ENCODE measurements at regions not wholly inside any gene's neighbourhood (a gene's known extent, or its start where the extent isn't known, plus 50 kb on each side); places are given as distances from the start of the nearest gene placed in this dataset.

DNA sequence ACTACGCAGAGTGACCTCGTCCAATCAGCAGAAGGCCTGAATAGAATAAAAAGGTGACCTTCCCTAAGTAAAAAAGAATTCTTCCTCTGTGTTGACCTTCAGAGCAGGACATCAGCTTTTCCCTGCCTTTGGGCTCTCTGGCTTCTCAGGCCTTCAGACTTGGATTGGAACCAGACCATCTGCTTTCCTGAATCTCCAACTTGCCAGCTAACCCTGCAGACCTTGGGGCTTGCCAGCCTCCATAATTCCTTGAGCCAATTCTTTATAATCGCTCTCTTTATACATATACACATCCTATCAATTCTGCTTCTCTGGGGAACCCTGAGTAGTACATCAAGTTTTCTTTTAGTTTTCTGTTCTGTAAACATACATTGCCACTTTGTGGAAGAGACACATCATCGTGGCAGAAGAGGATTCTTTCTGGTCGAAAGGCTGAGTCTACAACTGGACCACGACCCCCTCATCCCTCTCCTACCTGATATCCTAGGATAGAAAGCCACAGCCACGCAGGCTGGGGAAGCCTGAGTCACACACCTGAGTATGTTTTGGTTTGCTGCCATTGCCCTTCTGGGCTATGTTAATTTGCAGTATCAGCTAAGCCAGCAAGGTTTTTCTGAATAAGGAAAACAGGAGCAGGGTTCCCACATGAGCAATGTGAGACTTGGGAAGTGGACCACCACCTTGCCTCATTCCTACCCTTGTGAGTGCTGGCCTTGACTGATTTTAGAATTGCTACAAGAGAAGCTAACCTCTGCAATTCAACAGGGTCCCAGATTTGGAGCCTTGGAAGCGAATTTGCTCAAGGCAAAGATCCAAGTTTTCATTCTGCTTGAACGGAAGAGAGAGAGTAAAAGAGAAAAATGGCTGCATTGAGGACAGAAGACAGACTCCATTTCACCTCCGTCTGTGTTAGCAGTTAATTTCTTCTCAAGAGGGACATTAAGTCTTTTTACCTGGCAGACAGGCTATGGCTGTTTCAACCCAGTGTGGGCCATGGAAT, 445.2 kb upstream of the FZD8 start:
- TF ChIP-seq, protein P1, sequence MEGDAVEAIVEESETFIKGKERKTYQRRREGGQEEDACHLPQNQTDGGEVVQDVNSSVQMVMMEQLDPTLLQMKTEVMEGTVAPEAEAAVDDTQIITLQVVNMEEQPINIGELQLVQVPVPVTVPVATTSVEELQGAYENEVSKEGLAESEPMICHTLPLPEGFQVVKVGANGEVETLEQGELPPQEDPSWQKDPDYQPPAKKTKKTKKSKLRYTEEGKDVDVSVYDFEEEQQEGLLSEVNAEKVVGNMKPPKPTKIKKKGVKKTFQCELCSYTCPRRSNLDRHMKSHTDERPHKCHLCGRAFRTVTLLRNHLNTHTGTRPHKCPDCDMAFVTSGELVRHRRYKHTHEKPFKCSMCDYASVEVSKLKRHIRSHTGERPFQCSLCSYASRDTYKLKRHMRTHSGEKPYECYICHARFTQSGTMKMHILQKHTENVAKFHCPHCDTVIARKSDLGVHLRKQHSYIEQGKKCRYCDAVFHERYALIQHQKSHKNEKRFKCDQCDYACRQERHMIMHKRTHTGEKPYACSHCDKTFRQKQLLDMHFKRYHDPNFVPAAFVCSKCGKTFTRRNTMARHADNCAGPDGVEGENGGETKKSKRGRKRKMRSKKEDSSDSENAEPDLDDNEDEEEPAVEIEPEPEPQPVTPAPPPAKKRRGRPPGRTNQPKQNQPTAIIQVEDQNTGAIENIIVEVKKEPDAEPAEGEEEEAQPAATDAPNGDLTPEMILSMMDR (conservative IDR thresholded peaks at IDR 0.05; ENCODE audit: low read depth) = no peak
- DNase-seq (ENCODE audit: low spot score) = no peak
- ChIA-PET POLR2A (ENCODE audit: low non-redundant PET) (no interaction called here), CTCF (interaction anchor here (0.6 kb wide), 1 partner anchor 20 kb away, joined by 4 read pairs; no protein-coding TSS in a partner anchor)
- H3K27ac ChIP-seq = no peak overlapping the region

DNA sequence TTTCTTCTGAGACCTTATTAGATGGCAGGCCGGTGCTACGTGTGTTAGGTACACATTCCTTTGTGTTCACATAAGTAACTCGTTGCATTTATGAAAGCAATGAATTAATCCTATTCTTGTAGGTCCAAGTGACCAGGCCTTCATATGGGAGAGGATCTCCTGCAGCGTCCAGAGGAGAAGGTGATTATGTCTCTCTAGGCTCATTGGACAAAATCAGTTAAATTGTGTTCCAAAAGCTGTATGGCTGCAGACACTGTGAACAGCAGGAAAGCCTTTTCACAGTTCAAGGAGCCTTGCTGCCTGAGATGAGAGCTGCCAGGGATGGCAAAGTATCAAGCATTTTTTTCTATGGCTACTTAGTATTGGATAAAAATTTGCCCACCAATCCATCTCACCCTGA, 433.1 kb upstream of the FZD8 start:
- no peak for DNase-seq (ENCODE audit: low spot score)
- TF ChIP-seq, protein P1 (conservative IDR thresholded peaks at IDR 0.05; ENCODE audit: low read depth) = no peak
- H3K27ac ChIP-seq = no peak overlapping the region
- CTCF ChIA-PET = interaction anchor here (1.1 kb wide), 1 partner anchor 17 kb away, joined by 3 read pairs; no protein-coding TSS in a partner anchor
- POLR2A ChIA-PET (ENCODE audit: low non-redundant PET) = no interaction called here

DNA sequence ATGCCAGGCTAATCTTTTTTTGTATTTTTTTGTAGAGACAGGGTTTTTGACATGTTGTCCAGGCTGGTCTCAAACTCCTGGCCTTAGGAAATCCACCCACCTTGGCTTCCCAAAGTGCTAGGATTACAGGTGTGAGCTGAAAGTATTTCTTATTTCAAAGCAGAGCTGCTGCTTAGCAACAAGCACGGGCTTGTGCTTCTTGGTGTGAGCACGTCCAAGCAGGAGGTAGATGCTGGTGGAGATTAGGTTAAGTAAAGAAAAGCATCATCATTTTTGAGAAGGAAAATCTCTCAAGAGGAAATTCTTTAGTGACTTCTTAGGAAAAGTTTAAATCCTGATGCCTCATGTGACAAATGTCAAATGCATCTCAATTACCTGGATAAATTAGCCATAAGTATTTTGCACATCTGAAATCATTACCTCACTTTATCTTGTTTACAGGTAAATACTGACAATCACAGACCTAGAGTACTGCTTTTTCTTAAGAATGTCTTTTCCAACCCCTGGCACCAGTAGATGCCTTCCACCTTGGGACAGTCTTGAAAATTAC, 431.8 kb upstream of the FZD8 start:
- TF ChIP-seq, protein P1 (conservative IDR thresholded peaks at IDR 0.05; ENCODE audit: low read depth) = no peak
- no peak overlapping the region for H3K27ac ChIP-seq
- POLR2A ChIA-PET (ENCODE audit: low non-redundant PET) = no interaction called here
- CTCF ChIA-PET = interaction anchor here (1.2 kb wide), 1 partner anchor 439 kb away, joined by 3 read pairs; no protein-coding TSS in a partner anchor
- no peak for DNase-seq (ENCODE audit: low spot score)

DNA sequence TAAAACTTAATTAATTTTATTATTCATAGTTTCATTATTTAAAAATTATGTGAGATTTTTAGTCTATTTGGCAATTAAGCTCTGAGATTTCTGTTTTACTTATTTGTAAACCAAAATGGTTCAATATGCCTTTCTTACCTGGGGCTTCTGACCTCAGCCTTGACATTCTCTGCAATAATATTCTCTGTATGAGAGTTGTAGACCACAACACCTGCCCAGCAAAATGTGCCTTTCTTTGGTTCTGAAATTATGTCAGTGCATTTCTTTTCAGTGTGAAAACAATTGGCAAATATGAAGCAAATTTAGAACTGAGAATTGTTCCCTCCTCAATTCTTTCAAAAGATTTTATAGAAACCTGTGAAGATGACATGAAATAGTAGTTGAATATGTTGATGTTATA, 426.4 kb upstream of the FZD8 start:
- TF ChIP-seq, protein P1 (conservative IDR thresholded peaks at IDR 0.05; ENCODE audit: low read depth) = no peak
- CTCF ChIA-PET = no interaction called here
- H3K27ac ChIP-seq = no peak overlapping the region
- POLR2A ChIA-PET (ENCODE audit: low non-redundant PET) = no interaction called here
- DNase-seq (ENCODE audit: low spot score) = no peak

DNA sequence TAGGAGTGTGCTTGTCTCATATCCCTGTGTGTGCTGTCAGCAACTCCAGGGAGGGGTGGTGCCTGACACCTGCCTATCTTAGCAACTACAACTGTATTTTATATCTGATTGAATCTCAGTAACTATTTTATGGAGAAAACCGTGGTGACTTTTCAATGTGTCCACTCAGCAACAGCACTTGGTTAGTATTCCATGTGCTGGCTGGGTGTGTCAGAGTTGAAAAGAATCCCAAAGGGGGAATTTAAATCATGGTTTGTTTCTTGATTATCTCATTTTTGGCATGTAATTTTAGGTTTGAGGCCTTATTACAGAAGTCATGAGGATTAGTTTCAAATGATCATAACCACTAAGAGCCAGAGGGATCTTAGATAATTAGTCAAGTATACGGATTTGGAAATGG, 425.7 kb upstream of the FZD8 start:
- no peak overlapping the region for H3K27ac ChIP-seq
- CTCF ChIA-PET = no interaction called here
- TF ChIP-seq, protein P1 (conservative IDR thresholded peaks at IDR 0.05; ENCODE audit: low read depth) = no peak
- no peak for DNase-seq (ENCODE audit: low spot score)
- POLR2A ChIA-PET (ENCODE audit: low non-redundant PET) = no interaction called here

DNA sequence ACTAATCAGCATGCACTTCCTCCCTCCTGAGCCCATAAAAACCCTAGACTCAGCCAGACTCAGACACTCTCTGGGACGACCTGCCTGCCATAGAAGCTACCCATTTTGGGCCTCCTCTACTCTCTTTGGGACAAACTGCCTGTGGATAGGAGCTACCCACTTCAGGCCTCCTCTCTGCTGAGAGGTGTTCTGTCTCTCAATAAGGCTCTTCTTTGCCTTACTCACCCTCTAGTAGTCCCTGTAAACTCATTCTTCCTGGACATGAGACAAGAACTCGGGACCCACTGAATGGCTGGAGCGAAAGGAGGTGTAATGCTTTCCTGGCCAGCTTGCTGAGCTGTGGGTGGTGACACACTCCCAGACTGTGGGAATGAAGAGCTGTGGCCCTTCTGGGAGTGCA, 424.8 kb upstream of the FZD8 start:
- no peak for DNase-seq (ENCODE audit: low spot score)
- H3K27ac ChIP-seq = no peak overlapping the region
- TF ChIP-seq, protein P1 (conservative IDR thresholded peaks at IDR 0.05; ENCODE audit: low read depth) = no peak
- POLR2A ChIA-PET (ENCODE audit: low non-redundant PET) = no interaction called here
- CTCF ChIA-PET = interaction anchor here (0.7 kb wide), 1 partner anchor 20 kb away, joined by 4 read pairs; no protein-coding TSS in a partner anchor

Measured in RWPE1 (cell line).